Thoracic aorta (tissue), 2 donors: ENCODE measurements at regions not wholly inside any gene's neighbourhood (a gene's known extent, or its start where the extent isn't known, plus 50 kb on each side); places are given as distances from the start of the nearest gene placed in this dataset.

Experiments used
- ATAC-seq: fragments of 150-250 bp; one replicate; pipeline ENCODE4 v1.8.0; 2017; ENCODE audit warnings: low read depth; ENCODE audit not compliant: insufficient number of reproducible peaks, low FRiP score
- DNase-seq: peaks from one replicate; pipeline ENCODE4 v3.0.0-alpha.2; 2020; ENCODE audit warnings: low spot score
- H3K27ac ChIP-seq, 2 donors: fragments of 200-600 bp; sonication (generic); 1 replicate in 1 of 2; 2 replicates in 1 of 2; pipeline ENCODE4 v1.5.1; 2016; ENCODE audit warnings: mild to moderate bottlenecking in 2 of 2, moderate library complexity in 2 of 2
- H3K27me3 ChIP-seq: fragments of 200-600 bp; sonication (generic); replicated peaks from 2 replicates; pipeline ENCODE4 v1.6.0; 2016; ENCODE audit warnings: mild to moderate bottlenecking; ENCODE audit not compliant: insufficient read depth
- H3K36me3 ChIP-seq: fragments of 200-600 bp; sonication (generic); one replicate; pipeline ENCODE4 v1.5.1; 2016
- H3K4me1 ChIP-seq, 2 donors: fragments of 200-600 bp; sonication (generic); 1 replicate in 1 of 2; 2 replicates in 1 of 2; pipeline versions ENCODE4 v1.5.1 to v1.6.0; 2016; ENCODE audit warnings: low read depth in 2 of 2, mild to moderate bottlenecking in 1 of 2; ENCODE audit not compliant: control insufficient read depth in 1 of 2
- H3K4me3 ChIP-seq: fragments of 200-600 bp; sonication (generic); 2 replicates; pipeline ENCODE4 v1.5.1; 2016; ENCODE audit warnings: mild to moderate bottlenecking
- H3K9me3 ChIP-seq: fragments of 200-600 bp; sonication (generic); 2 replicates; pipeline ENCODE4 v1.5.1; 2016
- CTCF ChIP-seq: fragments of 200-600 bp; sonication (generic); IDR thresholded peaks from one replicate; pipeline ENCODE4 v1.5.1; 2019; ENCODE audit warnings: antibody characterized with exemption

GRCh38 chr20:18986895-18987580, 173.5 kb downstream of the SCP2D1 start:
- DNase-seq (no peak), ATAC-seq (no peak)
- TF ChIP-seq CTCF = no peak
- H3K9me3 ChIP-seq = no peaks in the 10 kb centered on the region
- no peaks in the 10 kb centered on the region for H3K27me3 ChIP-seq
- no peak overlapping the region for H3K27ac ChIP-seq
- peaks cover 0 to 12% of the 10 kb centered on the region in 2 donors for H3K4me1 ChIP-seq
- H3K36me3 ChIP-seq = no peaks in the 10 kb centered on the region
- no peak overlapping the region for H3K4me3 ChIP-seq

- no peaks in the 10 kb centered on the region for H3K36me3 ChIP-seq
- H3K9me3 ChIP-seq = no peaks in the 10 kb centered on the region
- no peak for DNase-seq
- no peaks in the 10 kb centered on the region for H3K27me3 ChIP-seq
- H3K27ac ChIP-seq = no peak overlapping the region
- H3K4me1 ChIP-seq = peaks cover 0 to 12% of the 10 kb centered on the region in 2 donors
- no peak for TF ChIP-seq CTCF
- no peak for ATAC-seq
- no peak overlapping the region for H3K4me3 ChIP-seq
These were observed 174.3 kb downstream of the SCP2D1 start for GRCh38 chr20:18987781-18988360.

- Histone ChIP-seq H3K36me3 (no peaks in the 10 kb centered on the region), H3K27ac (no peak overlapping the region), H3K9me3 (no peaks in the 10 kb centered on the region), H3K4me3 (no peak overlapping the region), H3K4me1 (peaks cover 0 to 12% of the 10 kb centered on the region in 2 donors), H3K27me3 (no peaks in the 10 kb centered on the region)
- ATAC-seq (no peak), DNase-seq (no peak)
- TF ChIP-seq CTCF = no peak
These were observed 175.1 kb downstream of the SCP2D1 start for GRCh38 chr20:18988701-18989100.

GRCh38 chr20:18989736-18990474, 176.3 kb downstream of the SCP2D1 start:
- Histone ChIP-seq H3K9me3 (no peaks in the 10 kb centered on the region), H3K4me1 (peaks cover 0 to 12% of the 10 kb centered on the region in 2 donors), H3K27me3 (no peaks in the 10 kb centered on the region), H3K4me3 (no peak overlapping the region), H3K36me3 (no peaks in the 10 kb centered on the region), H3K27ac (no peak overlapping the region)
- TF ChIP-seq CTCF = no peak
- DNase-seq (no peak), ATAC-seq (no peak)

- DNase-seq (no peak), ATAC-seq (no peak)
- Histone ChIP-seq H3K36me3 (no peaks in the 10 kb centered on the region), H3K27ac (no peak overlapping the region), H3K4me1 (peaks cover 0 to 11% of the 10 kb centered on the region in 2 donors), H3K27me3 (no peaks in the 10 kb centered on the region), H3K9me3 (no peaks in the 10 kb centered on the region), H3K4me3 (no peak overlapping the region)
- no peak for TF ChIP-seq CTCF
These were observed 177.4 kb downstream of the SCP2D1 start for GRCh38 chr20:18991012-18991411.
